ENCODE measurements at regions not wholly inside any gene's neighbourhood (a gene's known extent, or its start where the extent isn't known, plus 50 kb on each side); places are given as distances from the start of the nearest gene placed in this dataset.

GRCh38 chr13:103639326-103639725 lies 573.1 kb upstream of the SLC10A2 start:
- 13 to 30% (median 24%) methylated on average over 3 of the region's 3 CpGs for WGBS, 4 donors
- intact Hi-C loops (cut with DNase I) = no loop called here
- DNase-seq = peak in 2 of 7 donors; percentile 2 to 17
- H3K4me1 ChIP-seq (replicated peaks in 1 of 2) = peaks cover 0 to 6% of the 10 kb centered on the region in 2 donors
- no peaks in the 10 kb centered on the region for H3K27me3 ChIP-seq
- no peaks in the 10 kb centered on the region for H3K9me3 ChIP-seq (replicated peaks in 1 of 3)
- H3K27ac ChIP-seq = no peak overlapping the region
- no peaks in the 10 kb centered on the region for H3K36me3 ChIP-seq (replicated peaks in 1 of 2)
- TF ChIP-seq, protein P1, sequence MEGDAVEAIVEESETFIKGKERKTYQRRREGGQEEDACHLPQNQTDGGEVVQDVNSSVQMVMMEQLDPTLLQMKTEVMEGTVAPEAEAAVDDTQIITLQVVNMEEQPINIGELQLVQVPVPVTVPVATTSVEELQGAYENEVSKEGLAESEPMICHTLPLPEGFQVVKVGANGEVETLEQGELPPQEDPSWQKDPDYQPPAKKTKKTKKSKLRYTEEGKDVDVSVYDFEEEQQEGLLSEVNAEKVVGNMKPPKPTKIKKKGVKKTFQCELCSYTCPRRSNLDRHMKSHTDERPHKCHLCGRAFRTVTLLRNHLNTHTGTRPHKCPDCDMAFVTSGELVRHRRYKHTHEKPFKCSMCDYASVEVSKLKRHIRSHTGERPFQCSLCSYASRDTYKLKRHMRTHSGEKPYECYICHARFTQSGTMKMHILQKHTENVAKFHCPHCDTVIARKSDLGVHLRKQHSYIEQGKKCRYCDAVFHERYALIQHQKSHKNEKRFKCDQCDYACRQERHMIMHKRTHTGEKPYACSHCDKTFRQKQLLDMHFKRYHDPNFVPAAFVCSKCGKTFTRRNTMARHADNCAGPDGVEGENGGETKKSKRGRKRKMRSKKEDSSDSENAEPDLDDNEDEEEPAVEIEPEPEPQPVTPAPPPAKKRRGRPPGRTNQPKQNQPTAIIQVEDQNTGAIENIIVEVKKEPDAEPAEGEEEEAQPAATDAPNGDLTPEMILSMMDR (IDR thresholded peaks at IDR 0.05) = no peak
- TF ChIP-seq POLR2A (IDR thresholded peaks at IDR 0.05) = no peak
- H3K4me3 ChIP-seq = no peak overlapping the region

DNA sequence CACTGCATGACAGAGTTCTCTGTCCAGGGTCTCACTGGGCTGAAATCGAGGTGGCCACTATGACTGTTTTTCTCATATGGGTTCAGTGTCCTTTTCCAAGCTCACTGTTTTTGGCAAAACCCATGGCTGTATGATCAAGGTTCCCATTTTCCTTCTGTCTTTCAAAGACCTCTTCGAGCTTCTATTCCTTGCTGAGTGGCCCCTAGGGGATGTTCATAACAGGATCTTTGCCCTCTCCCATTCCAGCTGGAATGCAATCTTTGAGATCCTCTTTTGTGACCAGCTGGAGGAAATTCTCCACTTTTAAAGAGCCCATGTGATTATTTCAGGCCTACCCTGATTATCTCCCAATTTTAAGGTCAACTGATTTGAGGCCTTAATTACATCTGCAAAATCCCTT lies 572.5 kb upstream of the SLC10A2 start:
- no peaks in the 10 kb centered on the region for H3K9me3 ChIP-seq (replicated peaks in 1 of 3)
- TF ChIP-seq, protein P1 (IDR thresholded peaks at IDR 0.05) = no peak
- TF ChIP-seq POLR2A (IDR thresholded peaks at IDR 0.05) = no peak
- H3K4me3 ChIP-seq = no peak overlapping the region
- no peak overlapping the region for H3K27ac ChIP-seq
- no peak for DNase-seq
- intact Hi-C loops (cut with DNase I) = no loop called here
- WGBS, 4 donors = 70 to 83% (median 76%) methylated on average over 2 of the region's 2 CpGs
- H3K4me1 ChIP-seq (replicated peaks in 1 of 2) = peaks cover 0 to 6% of the 10 kb centered on the region in 2 donors
- H3K27me3 ChIP-seq = no peaks in the 10 kb centered on the region
- H3K36me3 ChIP-seq (replicated peaks in 1 of 2) = no peaks in the 10 kb centered on the region

- Histone ChIP-seq H3K9me3 (replicated peaks in 1 of 3) (no peaks in the 10 kb centered on the region), H3K4me3 (no peak overlapping the region), H3K36me3 (replicated peaks in 1 of 2) (no peaks in the 10 kb centered on the region), H3K4me1 (replicated peaks in 1 of 2) (no peaks in the 10 kb centered on the region), H3K27me3 (no peaks in the 10 kb centered on the region), H3K27ac (no peak overlapping the region)
- 60 to 93% (median 88%) methylated on average over 2 of the region's 2 CpGs for WGBS, 4 donors
- no peak for TF ChIP-seq POLR2A (IDR thresholded peaks at IDR 0.05)
- TF ChIP-seq, protein P1 (IDR thresholded peaks at IDR 0.05) = no peak
- intact Hi-C loops (cut with DNase I) = no loop called here
- no peak for DNase-seq
Observed at GRCh38 chr13:103634066-103634465, 567.8 kb upstream of the SLC10A2 start.

GRCh38 chr13:103625194-103625593 lies 559.0 kb upstream of the SLC10A2 start:
- Histone ChIP-seq H3K9me3 (replicated peaks in 1 of 3) (no peaks in the 10 kb centered on the region), H3K4me1 (replicated peaks in 1 of 2) (no peaks in the 10 kb centered on the region), H3K27ac (no peak overlapping the region), H3K4me3 (no peak overlapping the region), H3K27me3 (no peaks in the 10 kb centered on the region), H3K36me3 (replicated peaks in 1 of 2) (no peaks in the 10 kb centered on the region)
- TF ChIP-seq, protein P1 (IDR thresholded peaks at IDR 0.05) = no peak
- no peak for TF ChIP-seq POLR2A (IDR thresholded peaks at IDR 0.05)
- WGBS, 4 donors = 69 to 92% (median 86%) methylated on average over 5 of the region's 5 CpGs
- DNase-seq = no peak
- intact Hi-C loops (cut with DNase I) = no loop called here
